Activated naive CD4-positive, alpha-beta T cell treated with anti-CD3 and anti-CD28 coated beads, Interleukin-2, amount 50 U/mL, for 72 hours (primary cell): ENCODE measurements at regions not wholly inside any gene's neighbourhood (a gene's known extent, or its start where the extent isn't known, plus 50 kb on each side); places are given as distances from the start of the nearest gene placed in this dataset.
"Not testable (repeated sequence)": the region's sequence is repeated elsewhere in the genome, so short reads cannot be mapped to it uniquely, and the experiment has no call there.

ENCODE experiments used
- ATAC-seq, 2 donors: fragments of 150-1000 bp; cut with Tn5 transposase; 2 replicates each; pipeline ENCODE4 v1.10.0; 2021; ENCODE audit warnings: mild to moderate bottlenecking in 2 of 2, moderate library complexity in 2 of 2
- DNase-seq, 2 donors: peaks; one replicate each; pipeline ENCODE4 v3.0.0; 2021 to 2022; ENCODE audit warnings: low spot score in 2 of 2
- H3K27ac Mint-ChIP-seq, 2 donors: one replicate each; pipeline ENCODE4 v1.8.0; 2022; ENCODE audit warnings: mild to moderate bottlenecking in 2 of 2, mixed read lengths in 2 of 2
- H3K36me3 Mint-ChIP-seq, 2 donors: one replicate each; pipeline ENCODE4 v1.8.0; 2022; ENCODE audit warnings: mixed read lengths in 2 of 2
- H3K9me3 Mint-ChIP-seq, 2 donors: one replicate each; pipeline ENCODE4 v1.8.0; 2022; ENCODE audit warnings: mixed read lengths in 2 of 2

GRCh38 chr10:46781001-46781400 lies 130.2 kb upstream of the PTPN20 start:
- H3K36me3 Mint-ChIP-seq, ATAC-seq, H3K9me3 Mint-ChIP-seq, H3K27ac Mint-ChIP-seq, DNase-seq: not testable (repeated sequence)

GRCh38 chr10:46782001-46782874 lies 129.0 kb upstream of the PTPN20 start:
- H3K27ac Mint-ChIP-seq, DNase-seq, H3K9me3 Mint-ChIP-seq, H3K36me3 Mint-ChIP-seq: not testable (repeated sequence)
- ATAC-seq = peak in 1 of 2 donors; percentile 70

GRCh38 chr10:46784665-46785064 lies 126.6 kb upstream of the PTPN20 start:
- not testable (repeated sequence) for H3K27ac Mint-ChIP-seq, H3K9me3 Mint-ChIP-seq, ATAC-seq, H3K36me3 Mint-ChIP-seq, DNase-seq

- H3K36me3 Mint-ChIP-seq, ATAC-seq, DNase-seq, H3K9me3 Mint-ChIP-seq: not testable (repeated sequence)
- H3K27ac Mint-ChIP-seq = peak overlapping the region in 1 of 2 donors; percentile 82
Observed at GRCh38 chr10:46786125-46786517, 125.1 kb upstream of the PTPN20 start.

GRCh38 chr10:46786518-46787320 lies 124.5 kb upstream of the PTPN20 start:
- DNase-seq (peak; percentile 57 to 77), ATAC-seq (peak; percentile 75 to 90)
- H3K9me3 Mint-ChIP-seq, H3K36me3 Mint-ChIP-seq: not testable (repeated sequence)
- H3K27ac Mint-ChIP-seq = peak overlapping the region; percentile 65 to 82

- Mint-ChIP-seq H3K27ac (peak overlapping the region in 1 of 2 donors; percentile 82), H3K36me3 (no peaks in the 10 kb centered on the region), H3K9me3 (no peaks in the 10 kb centered on the region)
- DNase-seq = peak in 1 of 2 donors; percentile 15
- peak; percentile 46 to 71 for ATAC-seq
Observed at GRCh38 chr10:46787321-46787615, 124.0 kb upstream of the PTPN20 start.

GRCh38 chr10:46792657-46793357 lies 118.4 kb upstream of the PTPN20 start:
- DNase-seq, H3K9me3 Mint-ChIP-seq, H3K27ac Mint-ChIP-seq, ATAC-seq, H3K36me3 Mint-ChIP-seq: not testable (repeated sequence)

GRCh38 chr10:46796351-46796750 lies 114.9 kb upstream of the PTPN20 start:
- H3K36me3 Mint-ChIP-seq, H3K9me3 Mint-ChIP-seq, ATAC-seq: not testable (repeated sequence)

GRCh38 chr10:46802010-46802409 lies 109.2 kb upstream of the PTPN20 start:
- not testable (repeated sequence) for H3K36me3 Mint-ChIP-seq, DNase-seq, H3K9me3 Mint-ChIP-seq, ATAC-seq, H3K27ac Mint-ChIP-seq

More at GRCh38 chr10:46796351-46796750, 114.9 kb upstream of the PTPN20 start:
- H3K27ac Mint-ChIP-seq, DNase-seq: not testable (repeated sequence)

- not testable (repeated sequence) for H3K9me3 Mint-ChIP-seq, ATAC-seq, H3K36me3 Mint-ChIP-seq, H3K27ac Mint-ChIP-seq, DNase-seq
Observed at GRCh38 chr10:46803082-46803481, 108.1 kb upstream of the PTPN20 start.

- ATAC-seq = peak in 1 of 2 donors; percentile 54
- H3K27ac Mint-ChIP-seq, H3K36me3 Mint-ChIP-seq, H3K9me3 Mint-ChIP-seq, DNase-seq: not testable (repeated sequence)
Observed at GRCh38 chr10:46810222-46810621, 101.0 kb upstream of the PTPN20 start.

GRCh38 chr10:46816126-46816525 lies 95.1 kb upstream of the PTPN20 start:
- H3K27ac Mint-ChIP-seq, H3K36me3 Mint-ChIP-seq, ATAC-seq, DNase-seq, H3K9me3 Mint-ChIP-seq: not testable (repeated sequence)

- H3K36me3 Mint-ChIP-seq, H3K9me3 Mint-ChIP-seq, H3K27ac Mint-ChIP-seq, ATAC-seq, DNase-seq: not testable (repeated sequence)
Observed at GRCh38 chr10:46840393-46841050, 70.7 kb upstream of the PTPN20 start.

- DNase-seq, H3K9me3 Mint-ChIP-seq, H3K36me3 Mint-ChIP-seq, H3K27ac Mint-ChIP-seq, ATAC-seq: not testable (repeated sequence)
Observed at GRCh38 chr10:46841051-46841593, 70.1 kb upstream of the PTPN20 start.

- DNase-seq, H3K36me3 Mint-ChIP-seq, ATAC-seq, H3K9me3 Mint-ChIP-seq, H3K27ac Mint-ChIP-seq: not testable (repeated sequence)
Observed at GRCh38 chr10:46845194-46845593, 66.0 kb upstream of the PTPN20 start.

GRCh38 chr10:46845640-46846039 lies 65.6 kb upstream of the PTPN20 start:
- H3K9me3 Mint-ChIP-seq, H3K27ac Mint-ChIP-seq, ATAC-seq, H3K36me3 Mint-ChIP-seq, DNase-seq: not testable (repeated sequence)
